ENCODE measurements at regions not wholly inside any gene's neighbourhood (a gene's known extent, or its start where the extent isn't known, plus 50 kb on each side); places are given as distances from the start of the nearest gene placed in this dataset.
"Not testable (repeated sequence)": the region's sequence is repeated elsewhere in the genome, so short reads cannot be mapped to it uniquely, and the experiment has no call there.

DNA sequence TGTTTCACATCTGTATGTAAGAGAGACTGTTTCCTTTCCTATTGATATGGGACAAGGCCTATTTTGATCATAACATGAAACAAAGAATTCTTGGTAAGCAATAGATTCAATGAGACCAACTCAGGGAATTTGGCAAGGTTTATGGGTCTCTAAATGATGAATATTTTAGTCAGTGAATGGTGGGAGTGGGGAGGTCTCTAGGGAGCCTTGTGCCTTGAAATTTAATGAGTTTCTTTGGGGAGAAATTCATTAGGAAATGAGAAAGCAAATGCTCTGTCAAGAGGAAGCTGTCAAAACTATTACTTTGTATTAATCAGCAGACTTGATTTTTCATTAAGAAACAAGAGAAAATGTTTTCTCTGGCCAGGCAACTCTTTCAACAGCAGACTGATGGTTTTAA, 921.7 kb upstream of the API5 start:
- in situ Hi-C loops (cut with MboI; ENCODE audit: low pct_unique_long_range_greater_than_20kb in 2 of 9, low sequenced_read_pairs in 9 of 9, unreplicated experiment in 9 of 9), result no loop called here
- no peak for ATAC-seq (replicated peaks in 6 of 8)
- Histone ChIP-seq H3K4me1 (replicated peaks in 1 of 2) (no peaks in the 10 kb centered on the region), H3K27ac (no peak overlapping the region), H3K4me3 (no peak overlapping the region)

DNA sequence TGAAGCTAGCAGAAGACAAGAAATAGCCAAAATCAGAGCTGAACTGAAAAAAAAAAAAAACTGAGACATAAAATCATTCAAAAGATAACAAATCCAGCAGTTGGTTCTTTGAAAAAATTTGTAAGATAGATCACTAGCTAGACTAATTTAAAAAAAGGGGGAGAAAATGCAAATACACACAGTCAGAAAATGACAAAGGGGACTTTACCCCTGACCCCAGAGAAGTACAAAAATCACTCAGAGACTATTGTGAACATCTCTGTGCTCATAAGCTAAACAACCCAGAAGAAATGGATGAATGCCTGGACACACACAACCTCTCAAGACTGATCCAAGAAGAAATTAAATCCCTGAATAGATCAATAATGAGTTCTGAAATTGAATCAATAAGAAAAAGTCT, 914.3 kb upstream of the API5 start:
- ATAC-seq (replicated peaks in 6 of 8), result no peak
- H3K4me1 ChIP-seq (replicated peaks in 1 of 2), result no peaks in the 10 kb centered on the region
- in situ Hi-C loops (cut with MboI; ENCODE audit: low pct_unique_long_range_greater_than_20kb in 2 of 9, low sequenced_read_pairs in 9 of 9, unreplicated experiment in 9 of 9), result no loop called here
- H3K27ac ChIP-seq, result no peak overlapping the region
- H3K4me3 ChIP-seq, result no peak overlapping the region

DNA sequence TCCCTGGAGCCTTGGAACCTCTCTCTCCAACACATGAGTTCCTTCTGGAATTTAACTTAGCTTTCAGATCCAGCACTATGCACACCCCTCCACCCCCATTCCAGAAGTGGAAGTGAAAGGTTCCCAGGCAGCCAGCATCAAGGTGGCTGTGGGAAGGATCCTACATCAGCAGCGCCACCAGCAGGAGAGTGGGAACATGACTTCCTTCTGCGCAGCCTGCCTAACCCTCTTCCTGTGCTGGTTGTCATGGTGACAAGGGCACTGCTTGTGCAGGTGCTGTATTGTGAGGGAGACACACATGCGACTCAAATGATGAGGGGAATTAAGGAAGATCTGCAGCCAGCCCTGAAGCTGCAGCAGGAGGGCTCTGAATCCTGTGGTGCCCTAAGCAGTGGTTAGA, 904.5 kb upstream of the API5 start:
- Histone ChIP-seq H3K27ac (no peak overlapping the region), H3K4me1 (replicated peaks in 1 of 2) (peaks cover 12 to 33% of the 10 kb centered on the region in 2 donors), H3K4me3 (no peak overlapping the region)
- in situ Hi-C loops (cut with MboI; ENCODE audit: low pct_unique_long_range_greater_than_20kb in 2 of 9, low sequenced_read_pairs in 9 of 9, unreplicated experiment in 9 of 9), result no loop called here
- ATAC-seq (replicated peaks in 6 of 8), result peak in 7 of 8 experiments; percentile 68 to 99 (median 99)
- WGBS, 10 experiments, result 0 to 40% (median 17%) methylated on average over 1 to 3 of the region's 3 CpGs; no CpG with 5 or more reads in 5 of the 10 experiments

DNA sequence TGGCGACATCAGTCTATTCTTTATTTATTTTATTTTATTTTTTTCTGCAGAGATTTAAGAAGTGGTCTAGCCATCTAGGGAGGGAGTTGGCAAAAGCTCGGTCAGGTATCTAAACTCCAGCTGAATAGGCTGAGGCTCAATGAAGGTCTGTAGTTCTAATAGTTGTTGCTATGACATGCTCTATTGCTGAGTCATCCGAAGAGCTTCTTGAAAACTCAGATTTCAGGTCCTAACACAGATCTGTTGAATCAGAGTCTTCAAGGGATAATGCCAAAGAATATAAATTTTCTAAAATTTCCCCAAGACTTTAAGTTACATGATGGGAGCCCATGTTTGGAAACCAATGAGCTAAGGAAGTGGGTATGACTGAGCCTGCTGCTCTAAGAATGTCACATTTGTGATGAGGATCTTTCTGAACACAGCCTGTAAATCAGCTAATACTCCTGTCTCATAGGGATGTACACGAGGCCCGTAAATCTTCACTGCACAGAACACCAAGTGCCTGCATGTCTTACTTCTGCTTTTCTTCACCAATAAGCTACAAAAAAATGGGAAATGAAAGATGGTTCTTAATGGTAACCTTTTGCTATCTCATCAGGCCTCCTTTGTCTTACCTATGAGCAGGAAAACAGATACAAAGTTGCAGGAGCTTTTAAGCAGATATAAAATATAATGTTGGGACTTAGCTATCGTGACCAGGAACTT, 901.4 kb upstream of the API5 start:
- in situ Hi-C loops (cut with MboI; ENCODE audit: low pct_unique_long_range_greater_than_20kb in 2 of 9, low sequenced_read_pairs in 9 of 9, unreplicated experiment in 9 of 9), result no loop called here
- Histone ChIP-seq H3K4me3 (no peak overlapping the region), H3K4me1 (replicated peaks in 1 of 2) (peaks cover 20 to 48% of the 10 kb centered on the region in 2 donors), H3K27ac (no peak overlapping the region)
- no peak for ATAC-seq (replicated peaks in 6 of 8)
- 0 to 100% (median 76%) methylated on average over 1 to 6 of the region's 6 CpGs for WGBS, 10 experiments

GRCh38 chr11:42412590-42412989, 899.2 kb upstream of the API5 start:
- Histone ChIP-seq H3K4me3 (no peak overlapping the region), H3K4me1 (replicated peaks in 1 of 2) (peaks cover 15 to 40% of the 10 kb centered on the region in 2 donors), H3K27ac (no peak overlapping the region)
- in situ Hi-C loops (cut with MboI; ENCODE audit: low pct_unique_long_range_greater_than_20kb in 2 of 9, low sequenced_read_pairs in 9 of 9, unreplicated experiment in 9 of 9), result no loop called here
- ATAC-seq (replicated peaks in 6 of 8), result peak in 5 of 8 experiments; percentile 59 to 66 (median 60)
- WGBS, 10 experiments, result 0 to 78% (median 15%) methylated on average over 1 to 4 of the region's 4 CpGs

- no peak for ATAC-seq (replicated peaks in 6 of 8)
- H3K4me3 ChIP-seq, result no peak overlapping the region
- no peak overlapping the region for H3K27ac ChIP-seq
- in situ Hi-C loops (cut with MboI; ENCODE audit: low pct_unique_long_range_greater_than_20kb in 2 of 9, low sequenced_read_pairs in 9 of 9, unreplicated experiment in 9 of 9), result no loop called here
- H3K4me1 ChIP-seq (replicated peaks in 1 of 2), result peaks cover 5 to 15% of the 10 kb centered on the region in 2 donors
Observed at GRCh38 chr11:42417691-42418090, 894.1 kb upstream of the API5 start.

- Histone ChIP-seq H3K4me3 (no peak overlapping the region), H3K27ac (no peak overlapping the region), H3K4me1 (replicated peaks in 1 of 2) (no peaks in the 10 kb centered on the region)
- in situ Hi-C loops (cut with MboI; ENCODE audit: low pct_unique_long_range_greater_than_20kb in 2 of 9, low sequenced_read_pairs in 9 of 9, unreplicated experiment in 9 of 9), result no loop called here
- peak in 1 of 8 experiments; percentile 73 for ATAC-seq (replicated peaks in 6 of 8)
- WGBS, 10 experiments, result 20 to 100% (median 83%) methylated on average over 1 of the region's 1 CpG; no CpG with 5 or more reads in 1 of the 10 experiments
Observed at GRCh38 chr11:42422090-42422489, 889.7 kb upstream of the API5 start.

GRCh38 chr11:42434911-42435310, 876.9 kb upstream of the API5 start:
- not testable (repeated sequence) for H3K4me1 ChIP-seq (replicated peaks in 1 of 2)

GRCh38 chr11:42444406-42444805, 867.4 kb upstream of the API5 start:
- ATAC-seq (replicated peaks in 6 of 8), result no peak
- in situ Hi-C loops (cut with MboI; ENCODE audit: low pct_unique_long_range_greater_than_20kb in 2 of 9, low sequenced_read_pairs in 9 of 9, unreplicated experiment in 9 of 9), result no loop called here
- WGBS, 10 experiments, result 13 to 100% (median 66%) methylated on average over 1 to 4 of the region's 4 CpGs

More at GRCh38 chr11:42434911-42435310, 876.9 kb upstream of the API5 start:
- H3K4me3 ChIP-seq; in situ Hi-C loops (cut with MboI; ENCODE audit: low pct_unique_long_range_greater_than_20kb in 2 of 9, low sequenced_read_pairs in 9 of 9, unreplicated experiment in 9 of 9); ATAC-seq (replicated peaks in 6 of 8); H3K27ac ChIP-seq: not testable (repeated sequence)
- 39 to 100% (median 90%) methylated on average over 2 to 12 of the region's 25 CpGs; no CpG with 5 or more reads in 5 of the 10 experiments for WGBS, 10 experiments

GRCh38 chr11:42462558-42463310, 849.1 kb upstream of the API5 start:
- no peak overlapping the region for H3K27ac ChIP-seq
- in situ Hi-C loops (cut with MboI; ENCODE audit: low pct_unique_long_range_greater_than_20kb in 2 of 9, low sequenced_read_pairs in 9 of 9, unreplicated experiment in 9 of 9), result no loop called here

More at GRCh38 chr11:42444406-42444805, 867.4 kb upstream of the API5 start:
- Histone ChIP-seq H3K4me3 (no peak overlapping the region), H3K27ac (no peak overlapping the region), H3K4me1 (replicated peaks in 1 of 2) (no peaks in the 10 kb centered on the region)

DNA sequence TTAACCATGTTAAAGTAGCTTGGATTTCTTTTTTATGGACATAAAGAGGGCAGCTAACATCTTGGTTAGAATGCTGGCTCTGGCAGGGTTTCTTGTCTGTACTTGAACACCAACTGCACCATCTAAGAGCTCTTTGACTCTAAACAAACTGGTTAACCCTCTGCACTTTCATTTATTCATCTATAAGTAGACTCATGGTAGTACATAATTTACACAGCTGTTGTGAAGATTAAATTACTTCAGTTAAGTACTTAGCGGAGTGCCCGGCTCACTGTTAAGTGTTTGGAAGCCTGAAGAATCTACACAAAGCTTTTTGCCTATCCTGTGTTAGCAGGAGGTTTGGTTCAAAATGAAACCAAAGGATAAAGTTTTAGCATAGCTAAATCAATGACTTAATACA, 846.2 kb upstream of the API5 start:
- in situ Hi-C loops (cut with MboI; ENCODE audit: low pct_unique_long_range_greater_than_20kb in 2 of 9, low sequenced_read_pairs in 9 of 9, unreplicated experiment in 9 of 9), result no loop called here
- WGBS, 10 experiments, result 0 to 83% (median 59%) methylated on average over 1 to 2 of the region's 2 CpGs; no CpG with 5 or more reads in 3 of the 10 experiments
- Histone ChIP-seq H3K27ac (no peak overlapping the region), H3K4me3 (no peak overlapping the region), H3K4me1 (replicated peaks in 1 of 2) (no peaks in the 10 kb centered on the region)
- no peak for ATAC-seq (replicated peaks in 6 of 8)

More at GRCh38 chr11:42462558-42463310, 849.1 kb upstream of the API5 start:
- Histone ChIP-seq H3K4me1 (replicated peaks in 1 of 2) (no peaks in the 10 kb centered on the region), H3K4me3 (no peak overlapping the region)
- ATAC-seq (replicated peaks in 6 of 8), result peak in 1 of 8 experiments; percentile 49
- WGBS, 10 experiments, result 5 to 100% (median 75%) methylated on average over 1 to 8 of the region's 8 CpGs

DNA sequence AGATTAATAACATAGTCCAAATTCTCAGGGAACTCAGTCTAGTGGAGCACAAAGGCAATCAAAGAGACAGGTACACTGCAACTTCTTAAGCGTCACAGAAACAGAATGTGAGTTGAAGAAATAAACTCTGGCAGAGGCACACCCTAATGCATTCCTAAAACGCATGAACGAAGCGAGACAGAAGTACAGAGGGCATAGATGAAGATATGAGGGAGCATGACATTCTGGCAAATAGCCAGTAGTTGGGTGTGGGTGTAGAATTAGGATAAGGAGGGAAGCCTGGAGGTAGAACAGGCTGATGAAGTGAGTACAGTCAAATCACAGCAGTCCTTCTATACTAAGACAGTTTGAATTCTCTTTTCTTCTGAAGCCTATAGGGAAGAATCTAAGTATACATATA, 838.7 kb upstream of the API5 start:
- no peak overlapping the region for H3K4me3 ChIP-seq
- H3K4me1 ChIP-seq (replicated peaks in 1 of 2), result no peaks in the 10 kb centered on the region
- WGBS, 10 experiments, result 10 to 100% (median 71%) methylated on average over 1 to 4 of the region's 4 CpGs; no CpG with 5 or more reads in 2 of the 10 experiments
- no peak for ATAC-seq (replicated peaks in 6 of 8)
- no peak overlapping the region for H3K27ac ChIP-seq
- in situ Hi-C loops (cut with MboI; ENCODE audit: low pct_unique_long_range_greater_than_20kb in 2 of 9, low sequenced_read_pairs in 9 of 9, unreplicated experiment in 9 of 9), result no loop called here

DNA sequence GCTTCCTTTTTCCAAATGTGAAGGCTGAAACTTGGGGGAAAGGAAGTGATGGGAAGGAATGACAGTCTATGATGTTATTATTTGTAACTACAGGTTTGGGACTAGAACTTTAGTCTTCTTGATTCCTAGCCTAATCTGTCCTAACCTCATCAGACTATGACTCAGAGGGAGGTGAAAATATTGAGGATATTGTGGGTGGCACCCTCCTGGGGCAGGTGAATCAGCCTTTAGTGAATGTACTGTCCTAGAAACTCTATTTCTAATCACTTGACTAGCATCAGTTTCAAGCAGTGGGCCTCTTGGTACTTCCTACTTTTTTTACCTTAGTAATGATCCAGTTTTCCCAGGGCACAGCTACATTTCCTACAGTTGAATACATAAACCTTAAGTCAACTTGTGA, 829.0 kb upstream of the API5 start:
- Histone ChIP-seq H3K4me1 (replicated peaks in 1 of 2) (no peaks in the 10 kb centered on the region), H3K4me3 (no peak overlapping the region), H3K27ac (no peak overlapping the region)
- ATAC-seq (replicated peaks in 6 of 8), result no peak
- in situ Hi-C loops (cut with MboI; ENCODE audit: low pct_unique_long_range_greater_than_20kb in 2 of 9, low sequenced_read_pairs in 9 of 9, unreplicated experiment in 9 of 9), result no loop called here

DNA sequence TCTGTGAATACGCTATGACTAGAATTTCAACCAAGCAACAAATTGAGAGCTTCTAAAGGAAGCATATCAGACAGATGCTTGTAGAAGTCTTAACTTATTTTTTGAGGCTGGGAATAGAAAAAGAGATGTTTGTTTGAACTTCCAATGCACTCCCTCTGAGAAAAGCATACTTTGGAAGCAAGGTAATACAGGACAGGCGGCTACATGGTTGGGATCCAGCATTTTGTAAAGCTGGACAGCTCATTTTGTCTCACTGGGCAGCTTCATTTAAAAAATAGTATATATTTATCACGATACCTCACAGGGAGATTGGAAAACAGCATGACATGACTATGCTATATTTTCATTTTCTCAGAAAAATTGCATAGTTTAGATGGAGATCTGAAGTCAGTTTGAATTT, 821.3 kb upstream of the API5 start:
- 0 to 100% (median 93%) methylated on average over 1 to 3 of the region's 3 CpGs; no CpG with 5 or more reads in 1 of the 10 experiments for WGBS, 10 experiments
- Histone ChIP-seq H3K27ac (no peak overlapping the region), H3K4me1 (replicated peaks in 1 of 2) (no peaks in the 10 kb centered on the region), H3K4me3 (no peak overlapping the region)
- no peak for ATAC-seq (replicated peaks in 6 of 8)
- in situ Hi-C loops (cut with MboI; ENCODE audit: low pct_unique_long_range_greater_than_20kb in 2 of 9, low sequenced_read_pairs in 9 of 9, unreplicated experiment in 9 of 9), result no loop called here
